Neuronal stem cell (in vitro differentiated cells): ENCODE measurements at regions not wholly inside any gene's neighbourhood (a gene's known extent, or its start where the extent isn't known, plus 50 kb on each side); places are given as distances from the start of the nearest gene placed in this dataset.

ENCODE experiments used
- DNase-seq: peaks from one replicate; pipeline ENCODE4 v3.0.0-alpha.2; 2013; ENCODE audit warnings: low spot score
- H2AFZ ChIP-seq: one replicate; pipeline ENCODE4 v1.6.1; 2013; ENCODE audit warnings: mild to moderate bottlenecking, low read length, inconsistent platforms
- H2AK5ac ChIP-seq: 2 replicates; pipeline ENCODE4 v1.6.1; 2013; ENCODE audit warnings: low read depth, mild to moderate bottlenecking, inconsistent platforms, low read length, moderate library complexity, mixed read lengths
- H2BK120ac ChIP-seq: 2 replicates; pipeline ENCODE4 v1.6.1; 2013; ENCODE audit warnings: low read depth, mild to moderate bottlenecking, inconsistent platforms, low read length, moderate library complexity, mixed read lengths
- H2BK12ac ChIP-seq: one replicate; pipeline ENCODE4 v1.6.1; 2013; ENCODE audit warnings: low read length, inconsistent platforms
- H2BK15ac ChIP-seq: 2 replicates; pipeline ENCODE4 v1.6.1; 2013; ENCODE audit warnings: mild to moderate bottlenecking, low read length, inconsistent platforms, mixed read lengths
- H2BK5ac ChIP-seq: one replicate; pipeline ENCODE4 v1.6.1; 2013; ENCODE audit warnings: inconsistent platforms, mild to moderate bottlenecking, low read length, moderate library complexity
- H3K14ac ChIP-seq: one replicate; pipeline ENCODE4 v1.6.1; 2013; ENCODE audit warnings: low read length, inconsistent platforms
- H3K18ac ChIP-seq: 2 replicates; pipeline ENCODE4 v1.6.1; 2013; ENCODE audit warnings: low read length, inconsistent platforms
- H3K23ac ChIP-seq: 2 replicates; pipeline ENCODE4 v1.6.1; 2013; ENCODE audit warnings: low read depth, mild to moderate bottlenecking, mixed read lengths, low read length, inconsistent platforms; ENCODE audit not compliant: poor library complexity
- H3K27ac ChIP-seq: replicated peaks from 3 replicates; pipeline ENCODE4 v1.5.1; 2013; ENCODE audit warnings: low read length, inconsistent platforms
- H3K27me3 ChIP-seq, 3 experiments: 2 replicates each; pipeline ENCODE4 v1.6.1; 2013; ENCODE audit warnings: low read length in 3 of 3, mild to moderate bottlenecking in 2 of 3, inconsistent platforms in 1 of 3, low read depth in 1 of 3, mixed read lengths in 1 of 3, moderate library complexity in 1 of 3; ENCODE audit not compliant: control insufficient read depth in 3 of 3, insufficient read depth in 3 of 3
- H3K36me3 ChIP-seq, 2 donors: replicated peaks in 1 of 2; 2 replicates each; pipeline ENCODE4 v1.6.1; 2013; ENCODE audit warnings: low read length in 2 of 2; ENCODE audit not compliant: control insufficient read depth in 2 of 2, insufficient read depth in 2 of 2
- H3K4ac ChIP-seq: 2 replicates; pipeline ENCODE4 v1.6.1; 2013; ENCODE audit warnings: inconsistent platforms, mild to moderate bottlenecking, low read length, moderate library complexity
- H3K4me1 ChIP-seq, 2 donors: 1 replicate in 1 of 2; 2 replicates in 1 of 2; pipeline ENCODE4 v1.6.1; 2013; ENCODE audit warnings: low read length in 2 of 2, low read depth in 1 of 2; ENCODE audit not compliant: control insufficient read depth in 2 of 2, insufficient read depth in 1 of 2
- H3K4me2 ChIP-seq: one replicate; pipeline ENCODE4 v1.6.1; 2013; ENCODE audit warnings: mild to moderate bottlenecking, low read length, inconsistent platforms; ENCODE audit not compliant: insufficient read depth, poor library complexity, severe bottlenecking
- H3K4me3 ChIP-seq, 2 donors: 2 replicates each; pipeline ENCODE4 v1.5.1; 2013; ENCODE audit warnings: low read length in 2 of 2, mild to moderate bottlenecking in 2 of 2, inconsistent platforms in 1 of 2, moderate library complexity in 1 of 2
- H3K79me1 ChIP-seq: one replicate; pipeline ENCODE4 v1.6.1; 2013; ENCODE audit warnings: low read depth, mild to moderate bottlenecking, inconsistent platforms, low read length, moderate library complexity
- H3K9ac ChIP-seq: one replicate; pipeline ENCODE4 v1.6.1; 2013; ENCODE audit warnings: mild to moderate bottlenecking, low read depth, low read length, inconsistent platforms; ENCODE audit not compliant: poor library complexity
- H3K9me3 ChIP-seq, 2 donors: replicated peaks in 1 of 2; 2 replicates each; pipeline versions ENCODE3 to v1.6.1; 2013; ENCODE audit warnings: low read length in 2 of 2, mild to moderate bottlenecking in 2 of 2, inconsistent platforms in 1 of 2, low read depth in 1 of 2, mixed read lengths in 1 of 2, moderate library complexity in 1 of 2; ENCODE audit not compliant: control insufficient read depth in 2 of 2, insufficient read depth in 1 of 2
- H4K8ac ChIP-seq: one replicate; pipeline ENCODE4 v1.6.1; 2013; ENCODE audit warnings: low read depth, mild to moderate bottlenecking, inconsistent platforms, low read length, moderate library complexity
- H4K91ac ChIP-seq: one replicate; pipeline ENCODE4 v1.6.1; 2013; ENCODE audit warnings: low read length, low read depth, mild to moderate bottlenecking, inconsistent platforms; ENCODE audit not compliant: poor library complexity
- WGBS, 2 donors: extraction: QIAGEN DNeasy Blood & Tissue Kit; methylation state at CpG; one replicate each; pipeline ENCODE4 v1.1.7; 2013; ENCODE audit warnings: missing lambda C conversion rate in 2 of 2, mixed read lengths in 1 of 2; ENCODE audit not compliant: insufficient read length in 2 of 2, insufficient replicate concordance in 1 of 2; ENCODE audit errors: extremely low coverage in 2 of 2; 5-methylcytosine and 5-hydroxymethylcytosine counted together

DNA sequence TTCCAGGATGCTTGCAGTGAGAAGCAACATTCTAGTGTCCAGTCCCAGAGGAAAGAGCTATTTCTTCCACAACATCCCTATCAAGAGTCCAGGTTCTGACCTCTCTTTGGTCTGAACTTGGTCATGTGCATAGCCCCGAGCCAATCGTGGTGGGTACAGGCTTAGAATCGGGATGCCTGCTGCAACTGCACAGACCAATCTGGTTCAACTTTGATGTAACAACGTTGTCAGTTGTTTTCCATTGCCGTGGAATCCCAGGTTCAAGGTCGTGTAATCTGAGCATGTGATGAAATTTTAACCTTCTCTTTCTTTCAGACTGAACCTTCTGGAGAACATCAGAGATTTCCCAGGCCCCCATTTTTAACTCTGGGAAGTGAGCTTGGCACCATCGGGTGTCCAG, 130.5 kb downstream of the ANKRD60 start:
- no peaks in the 10 kb centered on the region for H3K27me3 ChIP-seq
- no peak for DNase-seq

DNA sequence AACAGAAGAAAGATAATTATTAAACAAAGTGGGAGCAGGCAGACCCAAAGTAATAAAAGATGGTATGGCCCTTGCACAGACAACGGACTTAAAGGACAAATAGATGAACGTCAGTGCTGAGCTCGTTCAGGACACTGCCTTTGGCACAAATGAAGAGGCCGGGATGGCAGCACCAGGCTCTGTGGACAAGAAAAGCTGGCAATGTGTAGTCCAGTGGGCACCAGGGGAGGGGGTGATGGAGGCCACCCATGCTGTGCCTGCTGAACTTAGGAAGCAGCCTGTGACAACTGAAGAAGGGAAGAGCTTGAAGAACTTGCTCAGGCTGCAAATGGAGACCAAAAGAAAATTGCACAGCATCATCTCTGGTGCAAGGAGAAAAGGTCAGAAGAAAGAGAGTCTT, 131.0 kb downstream of the ANKRD60 start:
- no peak overlapping the region for H2BK120ac ChIP-seq
- H2AFZ ChIP-seq, result no peak overlapping the region
- no peak overlapping the region for H2BK15ac ChIP-seq
- no peak overlapping the region for H4K91ac ChIP-seq
- no peak overlapping the region for H3K9ac ChIP-seq
- WGBS, 2 donors, result no CpG with 5 or more reads among the region's 4 CpGs
- no peak overlapping the region for H2BK12ac ChIP-seq
- no peak overlapping the region for H3K4me2 ChIP-seq
- H3K27me3 ChIP-seq, result no peaks in the 10 kb centered on the region
- H3K27ac ChIP-seq, result no peak overlapping the region
- H4K8ac ChIP-seq, result no peak overlapping the region
- no peak overlapping the region for H3K18ac ChIP-seq
- no peak overlapping the region for H3K4me3 ChIP-seq
- no peaks in the 10 kb centered on the region for H3K4me1 ChIP-seq
- no peak overlapping the region for H2AK5ac ChIP-seq
- H3K79me1 ChIP-seq, result no peaks in the 10 kb centered on the region
- H2BK5ac ChIP-seq, result no peak overlapping the region
- no peak for DNase-seq
- no peaks in the 10 kb centered on the region for H3K36me3 ChIP-seq
- H3K23ac ChIP-seq, result no peak overlapping the region
- no peak overlapping the region for H3K4ac ChIP-seq
- H3K14ac ChIP-seq, result no peak overlapping the region
- H3K9me3 ChIP-seq, result no peaks in the 10 kb centered on the region

More for the DNA sequence above, 130.5 kb downstream of the ANKRD60 start:
- Histone ChIP-seq H3K4ac (no peak overlapping the region), H3K9me3 (no peaks in the 10 kb centered on the region), H3K79me1 (no peaks in the 10 kb centered on the region), H3K18ac (no peak overlapping the region), H3K36me3 (no peaks in the 10 kb centered on the region), H3K4me1 (no peaks in the 10 kb centered on the region), H4K91ac (no peak overlapping the region), H2BK15ac (no peak overlapping the region), H2AK5ac (no peak overlapping the region), H2AFZ (no peak overlapping the region), H4K8ac (no peak overlapping the region), H3K23ac (no peak overlapping the region), H3K4me3 (no peak overlapping the region), H3K14ac (no peak overlapping the region), H2BK5ac (no peak overlapping the region), H2BK12ac (no peak overlapping the region), H3K27ac (no peak overlapping the region), H3K9ac (no peak overlapping the region), H3K4me2 (no peak overlapping the region), H2BK120ac (no peak overlapping the region)
- no CpG with 5 or more reads among the region's 7 CpGs for WGBS, 2 donors

DNA sequence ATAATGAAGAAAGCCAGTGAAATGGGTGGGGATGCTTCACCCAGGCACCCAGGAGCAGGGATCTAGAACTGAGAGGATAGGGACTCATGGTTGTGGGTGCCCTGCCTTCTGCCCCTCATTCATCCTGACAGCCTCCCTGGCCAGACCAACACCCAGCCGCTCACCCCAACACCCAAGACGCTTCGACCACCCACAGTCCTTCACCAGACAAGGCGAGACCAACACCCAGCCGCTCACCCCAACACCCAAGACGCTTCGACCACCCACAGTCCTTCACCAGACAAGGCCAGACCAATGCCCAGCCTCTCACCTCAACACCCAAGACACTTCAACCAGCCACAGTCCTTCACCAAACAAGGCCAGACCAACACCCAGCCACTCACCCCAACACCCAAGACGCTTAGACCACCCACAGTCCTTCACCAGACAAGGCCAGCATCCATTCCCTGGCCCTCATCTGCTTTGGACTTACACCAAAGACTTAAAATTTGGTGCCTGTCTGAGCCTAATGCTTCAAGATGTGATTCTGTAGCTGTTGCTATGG, 131.5 kb downstream of the ANKRD60 start:
- H3K9me3 ChIP-seq, result no peaks in the 10 kb centered on the region
- no peak for DNase-seq
- H2BK5ac ChIP-seq, result no peak overlapping the region
- no peak overlapping the region for H3K18ac ChIP-seq
- H3K4ac ChIP-seq, result no peak overlapping the region
- H2AK5ac ChIP-seq, result no peak overlapping the region
- H3K79me1 ChIP-seq, result no peaks in the 10 kb centered on the region
- H3K4me3 ChIP-seq, result no peak overlapping the region
- H2BK120ac ChIP-seq, result no peak overlapping the region
- H2BK15ac ChIP-seq, result no peak overlapping the region
- H3K23ac ChIP-seq, result no peak overlapping the region
- H3K36me3 ChIP-seq, result no peaks in the 10 kb centered on the region
- H2BK12ac ChIP-seq, result peak overlapping the region; percentile 43
- no peak overlapping the region for H3K4me2 ChIP-seq
- H4K8ac ChIP-seq, result no peak overlapping the region
- H2AFZ ChIP-seq, result no peak overlapping the region
- no peaks in the 10 kb centered on the region for H3K4me1 ChIP-seq
- no peak overlapping the region for H4K91ac ChIP-seq
- no peak overlapping the region for H3K9ac ChIP-seq
- no CpG with 5 or more reads among the region's 8 CpGs for WGBS, 2 donors
- no peak overlapping the region for H3K27ac ChIP-seq
- H3K27me3 ChIP-seq, result no peaks in the 10 kb centered on the region
- H3K14ac ChIP-seq, result no peak overlapping the region

DNA sequence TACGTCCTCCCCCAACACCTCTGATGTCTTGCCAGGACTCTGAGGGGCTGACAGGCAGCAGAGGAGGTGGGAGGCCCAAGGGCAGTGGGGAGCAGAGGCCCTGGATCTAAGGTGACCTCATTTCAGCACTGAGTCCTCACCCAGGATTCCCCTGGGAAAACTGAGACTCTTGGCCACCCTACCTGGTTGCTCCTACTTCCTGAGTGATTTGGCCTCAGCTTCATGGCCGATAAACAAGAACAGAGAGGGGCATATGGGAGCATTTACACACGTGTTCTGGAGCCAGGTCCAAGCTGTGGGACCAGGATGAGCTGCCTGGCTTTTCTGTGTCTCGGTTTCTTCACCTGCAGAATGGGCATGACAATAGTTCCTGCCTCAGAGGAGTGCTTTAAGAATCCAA, 133.8 kb downstream of the ANKRD60 start:
- Histone ChIP-seq H3K23ac (no peak overlapping the region), H3K79me1 (no peaks in the 10 kb centered on the region), H3K18ac (no peak overlapping the region), H3K27ac (no peak overlapping the region), H3K27me3 (no peaks in the 10 kb centered on the region), H4K8ac (no peak overlapping the region), H2BK120ac (no peak overlapping the region), H3K4ac (no peak overlapping the region), H3K9ac (no peak overlapping the region), H4K91ac (no peak overlapping the region), H2AK5ac (no peak overlapping the region), H2AFZ (no peak overlapping the region), H3K4me1 (no peaks in the 10 kb centered on the region), H3K36me3 (no peaks in the 10 kb centered on the region), H3K4me2 (no peak overlapping the region), H3K4me3 (no peak overlapping the region), H2BK5ac (no peak overlapping the region), H3K9me3 (no peaks in the 10 kb centered on the region), H2BK15ac (no peak overlapping the region), H3K14ac (no peak overlapping the region), H2BK12ac (no peak overlapping the region)
- WGBS, 2 donors, result no CpG with 5 or more reads among the region's 4 CpGs
- no peak for DNase-seq
